NCI-H345 (cell line): ENCODE measurements at regions not wholly inside any gene's neighbourhood (a gene's known extent, or its start where the extent isn't known, plus 50 kb on each side); places are given as distances from the start of the nearest gene placed in this dataset.
"Not testable (repeated sequence)": the region's sequence is repeated elsewhere in the genome, so short reads cannot be mapped to it uniquely, and the experiment has no call there.

Source experiments
- DNase-seq: peaks from one replicate; lab custom pipeline; 2025; lab: John Stamatoyannopoulos, UW

DNA sequence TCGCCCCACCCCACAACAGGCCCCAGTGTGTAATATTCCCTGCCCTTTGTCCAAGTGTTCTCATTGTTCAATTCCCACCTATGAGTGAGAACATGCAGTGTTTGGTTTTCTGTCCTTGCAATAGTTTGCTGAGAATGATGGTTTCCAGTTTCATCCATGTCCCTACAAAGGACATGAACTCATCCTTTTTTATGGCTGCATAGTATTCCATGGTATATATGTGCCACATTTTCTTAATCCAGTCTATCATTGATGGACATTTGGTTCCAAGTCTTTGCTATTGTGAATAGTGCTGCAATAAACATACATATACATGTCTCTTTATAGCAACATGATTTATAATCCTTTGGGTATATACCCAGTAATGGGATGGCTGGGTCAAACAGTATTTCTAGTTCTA lies 132.7 kb downstream of the SNX10 start:
- not testable (repeated sequence) for DNase-seq

DNA sequence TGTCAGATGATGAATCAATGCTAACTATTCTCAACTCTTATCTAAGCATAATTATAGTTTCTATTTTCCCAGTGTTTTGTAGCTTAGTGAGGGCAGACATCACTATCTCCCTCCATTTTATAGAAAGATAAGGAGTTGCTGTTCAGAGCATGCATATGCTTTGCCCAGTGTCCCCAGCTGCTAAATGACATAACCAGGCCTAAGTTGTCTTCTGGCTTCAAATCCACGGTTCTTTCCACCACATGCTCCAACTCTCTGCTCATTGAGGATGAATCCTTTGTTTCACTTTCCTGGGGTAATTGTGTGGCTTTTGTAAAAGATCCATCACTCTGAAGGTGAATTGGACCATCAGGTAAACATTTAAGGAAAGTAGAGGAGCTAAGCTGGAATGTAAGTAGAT lies 134.0 kb downstream of the SNX10 start:
- DNase-seq: no peak

DNA sequence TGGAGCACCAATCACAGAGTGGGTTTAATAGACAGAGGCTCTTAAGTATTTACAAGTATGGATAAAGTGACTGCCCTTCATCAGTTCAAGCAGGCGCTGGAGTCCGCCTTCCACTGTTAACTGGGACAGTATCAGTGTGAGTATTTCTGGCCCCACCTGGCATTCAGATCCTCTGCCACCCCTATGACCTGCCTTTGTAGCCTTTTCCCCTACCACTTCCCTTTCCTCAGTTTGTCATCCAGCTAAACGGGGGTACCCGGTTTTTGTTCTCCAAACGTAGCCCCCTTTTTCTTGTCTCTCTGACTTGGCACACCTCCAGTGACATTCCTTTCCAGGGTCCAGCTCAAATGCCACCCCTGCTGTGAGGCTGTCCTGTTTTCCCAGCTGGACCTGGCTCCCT lies 134.4 kb downstream of the SNX10 start:
- DNase-seq: no peak

DNA sequence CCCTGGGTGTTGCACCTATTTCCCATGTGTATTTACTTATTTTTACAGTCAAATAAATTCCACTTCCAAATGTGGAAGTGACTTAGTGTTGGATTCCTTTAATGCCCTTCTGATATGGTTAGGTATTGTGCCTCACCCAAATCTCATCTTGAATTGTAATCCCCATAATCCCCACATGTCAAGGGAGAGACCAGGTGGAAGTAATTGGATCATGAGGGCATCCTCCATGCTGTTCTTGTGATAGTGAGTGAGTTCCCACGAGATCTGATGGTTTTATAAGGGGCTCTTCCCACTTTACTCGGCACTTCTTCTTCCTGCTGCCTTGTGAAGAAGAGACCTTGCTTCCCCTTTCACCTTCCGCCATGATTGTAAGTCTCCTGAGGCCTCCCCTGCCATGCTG lies 136.9 kb downstream of the SNX10 start:
- no peak for DNase-seq

DNA sequence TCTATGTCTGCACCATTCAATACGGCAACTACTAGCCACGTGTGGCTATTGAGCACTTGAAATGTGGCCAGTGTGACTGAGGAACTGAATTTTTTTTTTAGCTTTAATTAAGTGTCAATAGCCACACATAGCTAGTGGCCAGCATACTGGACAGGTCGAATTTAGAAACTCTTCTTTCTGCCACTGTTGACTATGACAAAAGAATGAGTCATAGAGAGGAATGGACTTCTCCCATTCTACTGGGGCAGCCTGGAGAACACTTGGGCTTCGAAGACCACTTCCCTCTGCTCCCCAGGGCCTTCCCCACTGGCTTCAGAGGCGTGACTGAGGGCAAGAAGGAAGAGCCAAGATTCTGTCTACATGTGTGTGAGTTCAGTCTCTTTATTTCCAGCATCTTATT lies 137.5 kb downstream of the SNX10 start:
- no peak for DNase-seq

DNA sequence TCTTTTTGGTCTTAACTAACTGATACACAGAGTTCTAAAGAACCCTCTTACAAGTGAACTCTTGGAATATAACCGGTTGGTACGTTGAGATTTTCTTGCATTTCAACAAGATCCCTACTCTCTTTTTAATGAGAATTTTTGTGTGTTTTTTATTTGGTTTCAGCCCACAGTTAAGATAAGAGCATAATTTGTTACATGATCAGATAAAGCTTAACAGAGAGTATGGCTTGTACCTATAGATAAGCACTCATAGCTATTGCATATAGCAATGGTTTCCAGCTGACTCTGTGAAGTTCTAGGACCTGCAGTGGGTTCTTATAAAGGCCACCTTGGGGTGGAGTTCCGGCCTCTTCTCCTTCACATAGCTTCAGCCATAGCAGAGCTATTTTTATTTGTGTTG lies 143.3 kb downstream of the SNX10 start:
- DNase-seq: no peak

DNA sequence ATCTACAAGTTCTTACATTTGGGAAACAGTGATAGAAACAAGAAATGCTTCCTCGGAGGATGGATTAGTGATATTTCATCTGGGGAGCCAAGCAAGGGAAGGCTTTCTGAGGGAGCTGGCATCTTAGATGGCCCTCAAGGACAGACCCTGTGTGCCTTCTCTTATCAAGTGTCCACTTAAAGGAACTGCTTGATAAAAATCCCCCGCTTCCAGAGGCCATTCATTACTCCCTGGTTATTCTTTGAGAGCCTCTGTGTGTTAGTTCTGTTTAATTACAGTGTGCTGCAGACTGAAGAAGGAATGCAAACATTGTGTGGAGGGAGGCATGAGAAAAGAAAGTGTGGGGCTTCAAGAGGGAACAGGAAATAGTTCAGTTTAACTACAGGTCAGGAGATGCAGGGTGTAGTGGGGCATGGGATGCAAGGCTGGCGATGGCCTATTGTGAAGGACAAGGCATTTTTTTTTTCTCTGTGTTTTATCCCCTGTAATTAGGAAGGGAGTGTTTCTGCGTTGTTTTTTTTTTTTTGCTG lies 145.4 kb downstream of the SNX10 start:
- no peak for DNase-seq

DNA sequence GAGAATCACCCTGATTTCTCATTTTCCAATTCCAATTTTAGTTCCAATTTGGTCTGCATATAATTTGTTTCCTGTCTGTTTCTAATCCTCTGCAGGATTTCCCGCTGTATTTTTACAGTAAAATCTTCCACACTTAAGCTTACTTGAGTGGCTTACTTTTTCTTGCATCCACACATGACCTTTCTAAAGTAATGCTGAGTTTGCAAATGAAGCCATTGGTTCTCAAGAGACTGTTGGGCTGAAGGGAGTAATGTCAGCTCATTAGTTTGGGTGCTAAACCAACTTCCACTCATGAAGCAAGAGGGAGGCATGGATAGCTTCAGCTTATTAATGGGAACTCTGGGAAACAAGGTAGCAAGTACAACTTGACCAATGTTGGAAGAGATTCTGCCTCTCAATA lies 146.4 kb downstream of the SNX10 start:
- DNase-seq: no peak

DNA sequence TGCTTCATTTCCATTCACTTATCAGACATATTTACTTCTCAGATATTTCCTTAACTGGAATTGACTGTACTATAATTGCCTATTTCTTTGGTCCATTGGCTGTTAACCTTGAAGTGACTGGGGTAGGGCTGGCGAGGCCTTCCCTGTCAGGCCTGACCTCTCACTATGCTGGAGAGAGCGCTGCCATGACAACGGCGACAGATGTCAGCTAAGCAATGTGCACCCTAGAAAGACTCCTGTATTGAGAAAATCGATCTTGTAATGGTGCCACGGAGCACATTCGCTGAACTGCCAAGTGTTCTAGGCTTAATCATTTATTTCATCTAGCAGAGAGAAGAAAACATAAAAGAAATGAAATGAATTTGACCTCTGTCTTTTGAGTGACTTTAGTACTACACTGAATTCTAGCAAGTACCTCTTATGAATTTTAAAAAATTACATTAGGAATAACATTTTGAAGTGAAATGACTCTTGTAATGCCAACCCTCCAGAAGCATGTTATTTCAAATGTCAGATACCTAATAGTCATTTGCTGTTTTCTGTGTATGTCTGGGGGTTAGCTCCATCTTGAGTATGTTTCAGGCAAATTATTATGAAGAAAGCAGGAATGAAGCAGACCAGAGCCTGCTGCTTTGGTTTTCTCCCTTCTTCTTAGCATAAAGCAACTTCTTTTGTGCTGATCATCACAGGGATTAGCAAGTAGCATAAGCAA lies 148.0 kb downstream of the SNX10 start:
- no peak for DNase-seq

DNA sequence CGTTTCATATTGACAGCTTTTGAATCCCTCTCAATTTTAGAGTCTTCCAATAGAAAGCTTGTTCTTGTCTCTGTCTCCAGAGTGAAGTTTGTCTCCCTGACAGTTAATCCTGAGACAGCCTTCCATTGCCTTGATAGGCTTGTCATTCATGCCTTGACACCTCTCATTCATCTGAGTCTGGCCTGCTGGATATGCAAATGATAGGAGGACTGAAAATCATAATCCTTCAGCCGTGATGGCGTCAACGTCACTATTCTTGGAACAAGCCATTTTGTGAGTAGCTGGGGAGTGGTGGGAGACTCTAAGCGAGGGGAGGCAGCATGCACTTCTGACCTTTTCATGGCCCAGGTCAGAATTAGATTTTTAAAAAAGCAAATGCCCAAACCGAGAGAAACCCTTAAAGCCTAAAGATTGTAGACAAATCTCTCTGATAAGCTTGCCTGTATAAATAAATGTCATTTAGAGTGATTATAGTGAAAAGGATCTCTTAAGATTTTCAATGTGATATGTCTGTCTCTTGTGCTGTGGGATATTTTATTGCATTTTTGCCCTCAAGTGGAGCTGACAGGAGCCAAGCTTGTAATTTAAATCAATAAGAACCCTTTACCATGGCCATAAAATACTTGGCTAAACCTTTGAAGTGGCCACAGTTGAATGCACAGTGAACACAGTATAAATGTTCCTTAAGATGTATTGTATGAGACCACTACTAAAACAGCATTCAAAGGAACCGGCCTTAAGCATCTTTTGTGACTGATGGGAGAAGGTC lies 148.8 kb downstream of the SNX10 start:
- peak; percentile 6 for DNase-seq

DNA sequence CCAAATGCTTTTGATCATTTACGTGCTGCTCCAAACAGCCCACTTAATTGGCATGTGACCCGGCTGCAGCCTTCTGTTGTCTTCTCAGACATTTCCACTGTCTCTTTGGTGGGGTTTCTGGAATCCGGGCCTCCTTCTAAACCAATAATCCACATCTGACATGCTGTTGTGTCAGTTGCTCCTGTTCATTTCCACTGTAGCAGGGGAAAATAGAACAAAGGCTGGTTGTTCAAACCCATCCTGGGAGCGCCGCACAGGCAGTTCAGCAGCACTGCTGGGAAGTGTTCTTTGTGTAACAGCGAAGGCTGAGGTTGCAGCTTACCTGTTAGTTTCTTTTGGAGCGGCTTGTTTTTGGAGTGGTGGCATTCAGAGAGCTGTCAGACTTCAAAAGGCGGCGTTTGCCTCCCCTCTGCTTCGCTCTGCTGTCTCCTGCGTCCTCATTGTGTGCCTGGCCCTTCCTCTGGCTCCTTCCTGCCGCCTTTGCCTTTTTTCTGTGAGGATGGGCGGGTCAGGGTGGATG lies 149.4 kb downstream of the SNX10 start:
- DNase-seq: peak; percentile 6

DNA sequence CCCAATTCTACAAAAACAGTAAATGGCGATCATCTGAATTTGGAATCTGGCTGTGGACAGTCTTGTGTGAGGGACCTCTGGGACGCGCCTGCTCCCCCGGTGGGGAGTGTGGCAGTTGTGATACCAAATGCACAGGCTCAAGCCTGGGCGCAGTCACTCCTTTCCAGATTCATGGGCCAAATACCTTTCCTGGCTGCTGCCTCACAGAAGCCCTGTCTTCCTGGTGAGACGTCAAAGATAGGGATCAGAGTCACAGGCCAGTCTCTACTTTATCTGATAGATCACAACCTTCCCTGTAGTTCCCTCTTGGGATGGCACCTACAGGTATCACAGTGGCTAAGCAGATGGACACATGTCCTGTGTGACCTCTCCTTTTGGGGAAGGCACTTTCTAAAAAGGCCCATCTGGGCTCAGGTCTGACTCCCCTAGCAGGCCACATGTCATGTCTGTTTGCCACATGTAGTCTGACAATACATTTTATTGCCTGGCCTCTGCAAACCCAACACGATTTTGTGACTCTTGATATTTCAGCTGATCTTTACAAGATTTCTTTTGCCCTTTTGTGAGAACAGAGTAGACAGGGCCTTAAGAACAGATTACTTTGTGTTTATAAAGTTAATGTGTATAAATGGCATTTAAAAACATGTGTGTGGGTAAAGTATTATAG lies 150.1 kb downstream of the SNX10 start:
- DNase-seq: no peak

DNA sequence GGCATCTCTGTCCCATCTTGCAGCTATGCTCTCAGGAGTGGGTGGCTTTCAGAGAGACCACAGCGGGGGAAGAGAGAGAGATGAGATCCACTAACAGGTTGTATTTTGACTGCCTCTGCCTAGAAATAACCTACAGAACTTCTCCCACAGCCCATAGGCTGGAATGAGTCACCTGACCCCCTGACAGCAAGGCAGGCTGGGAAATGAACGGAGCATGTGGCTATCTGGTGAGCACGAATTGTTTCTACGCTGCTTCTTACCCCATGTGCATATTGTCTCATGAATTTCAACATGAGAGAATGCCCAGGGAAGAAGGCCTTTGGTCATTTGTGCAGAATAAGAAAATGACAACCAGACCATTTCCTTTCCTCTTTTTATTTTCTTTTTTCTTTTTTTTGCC lies 151.3 kb downstream of the SNX10 start:
- DNase-seq: no peak

DNA sequence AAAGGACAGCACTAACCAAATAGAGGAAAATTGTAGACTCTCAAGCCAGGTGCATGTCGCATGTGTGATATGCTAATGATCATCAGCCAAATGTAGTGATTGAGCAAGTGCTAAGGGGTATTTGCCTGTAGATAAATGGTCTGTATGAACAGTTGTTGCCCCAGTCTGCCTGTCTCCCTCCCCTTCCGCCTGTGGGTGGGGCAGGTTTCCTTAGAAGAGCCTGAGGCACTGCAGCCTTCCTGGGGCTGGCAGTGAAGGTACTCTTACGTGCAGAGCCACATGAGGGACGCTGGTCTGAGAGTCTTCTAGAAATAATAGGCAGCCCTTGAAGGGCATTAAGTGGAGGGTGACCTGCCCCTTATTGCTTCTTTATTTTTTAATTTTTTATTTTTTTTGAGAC lies 152.1 kb downstream of the SNX10 start:
- DNase-seq: no peak

DNA sequence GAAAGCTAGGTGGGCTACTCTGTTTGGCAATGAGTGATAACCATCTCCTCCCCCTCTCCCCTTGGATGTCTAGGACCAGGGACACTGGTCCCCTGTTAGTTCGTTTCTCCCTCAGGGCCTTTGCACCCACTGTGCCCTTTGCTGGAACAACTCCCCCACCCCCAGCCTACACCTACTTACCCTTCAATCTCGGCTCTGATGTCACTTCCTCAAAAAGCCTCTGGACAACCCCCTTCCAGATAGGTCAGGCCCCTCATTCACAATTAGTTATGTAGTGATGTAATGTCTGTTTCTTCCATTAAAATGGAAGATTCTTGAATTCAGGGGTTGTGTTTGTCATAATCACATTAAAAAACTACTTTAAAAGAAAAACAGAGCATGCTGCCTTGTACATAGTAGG lies 152.9 kb downstream of the SNX10 start:
- no peak for DNase-seq

DNA sequence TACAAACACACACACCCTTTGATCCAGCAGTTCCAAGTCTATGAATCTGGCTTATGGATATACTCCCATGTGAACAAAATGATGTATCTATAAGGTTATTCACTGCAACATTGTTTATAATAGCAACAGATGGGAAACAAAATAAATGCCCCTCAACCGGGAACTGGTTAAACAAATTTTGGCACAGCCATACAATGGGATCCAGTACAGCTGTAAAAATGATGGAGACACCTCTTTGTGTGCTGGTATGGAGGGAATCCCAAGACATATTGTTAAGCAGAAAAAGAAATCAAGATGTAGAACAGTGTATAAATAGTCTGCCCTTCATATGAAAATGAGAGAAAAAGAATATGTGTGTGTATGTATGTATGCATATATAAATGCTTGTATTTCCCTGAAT lies 155.5 kb downstream of the SNX10 start:
- DNase-seq: no peak

DNA sequence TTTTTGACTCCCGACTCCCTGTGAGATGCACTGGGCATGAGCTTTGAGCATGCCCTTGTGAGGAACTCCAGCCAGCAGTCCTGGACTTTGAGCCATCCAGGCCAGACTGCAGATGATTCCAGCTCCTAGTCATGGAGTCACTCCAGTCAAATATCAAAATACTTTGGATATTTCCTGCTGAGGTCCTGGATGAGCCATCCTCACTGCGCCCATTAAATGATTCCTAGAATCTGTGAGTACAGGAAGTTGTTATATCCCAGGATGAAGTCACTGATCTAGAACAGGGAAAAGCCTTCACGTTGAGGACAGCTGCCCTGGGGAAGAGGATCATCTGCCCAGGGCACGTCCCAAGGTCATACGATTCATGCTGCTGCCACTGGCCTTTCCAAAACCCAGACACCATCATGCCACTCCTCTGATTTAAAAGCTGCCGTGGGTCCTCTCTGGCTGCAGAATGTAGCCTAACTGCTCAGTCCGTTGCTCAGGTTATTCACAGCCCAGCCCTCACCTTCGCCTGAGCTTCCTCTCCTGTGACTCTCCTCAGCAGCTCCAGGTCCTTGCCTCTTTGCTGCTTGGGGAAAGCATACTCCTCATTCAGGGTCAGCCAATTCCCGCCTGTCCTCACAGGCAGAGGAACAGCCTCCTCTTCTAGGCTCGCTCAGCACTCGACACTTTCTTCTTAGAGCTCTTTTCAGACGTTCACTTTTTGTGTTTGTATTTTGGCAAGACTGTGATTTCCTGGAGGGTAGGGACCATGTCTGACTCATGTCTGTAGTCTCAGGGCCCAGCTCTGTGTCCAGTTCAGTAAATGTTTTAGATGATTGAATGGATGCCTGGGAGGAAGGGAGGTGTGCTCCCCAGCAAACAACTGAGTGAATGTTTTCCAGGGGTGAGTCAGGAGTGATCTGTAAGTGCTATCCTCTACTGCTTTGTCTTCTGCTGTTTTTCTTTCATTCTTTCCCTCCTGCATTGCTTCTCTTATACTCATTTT lies 157.8 kb downstream of the SNX10 start:
- DNase-seq: no peak

DNA sequence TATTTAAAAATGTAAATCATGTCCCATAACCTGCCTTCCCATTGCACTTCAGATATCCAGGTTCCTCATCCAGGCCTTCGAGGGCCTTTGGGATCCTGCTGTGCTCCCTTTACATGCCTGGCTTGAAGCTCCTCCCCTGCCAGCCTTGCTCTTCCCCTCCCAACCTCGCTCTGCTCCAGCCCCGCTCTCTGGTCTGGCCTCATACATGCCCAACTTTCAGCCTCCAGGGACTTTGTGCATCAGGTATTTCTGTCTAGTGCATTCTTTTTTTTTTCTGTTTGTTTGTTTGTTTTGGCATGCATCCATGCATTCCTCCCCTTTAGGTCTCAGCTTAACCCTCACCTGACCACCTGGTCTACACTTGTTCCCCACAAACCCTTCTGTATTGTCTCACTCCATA lies 160.3 kb downstream of the SNX10 start:
- peak; percentile 69 for DNase-seq

DNA sequence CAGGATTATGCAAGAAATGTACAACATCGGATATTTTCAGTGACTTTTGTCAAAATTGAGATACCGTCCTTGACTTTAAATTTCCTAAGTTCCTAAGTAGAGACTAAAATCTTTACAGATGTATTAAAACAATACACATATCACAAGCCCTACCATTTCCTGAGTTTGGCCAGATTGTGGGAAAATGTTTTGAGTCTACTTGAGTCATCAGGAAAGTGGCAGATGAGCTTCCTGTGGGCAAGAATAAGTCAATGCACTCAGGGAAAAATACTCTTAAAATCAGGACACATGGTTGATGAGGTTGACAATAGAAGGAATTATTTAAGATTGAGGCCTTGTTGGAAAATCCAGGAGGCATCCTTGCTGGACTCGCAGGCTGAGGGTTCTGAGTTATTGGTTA lies 162.5 kb downstream of the SNX10 start:
- DNase-seq: no peak

DNA sequence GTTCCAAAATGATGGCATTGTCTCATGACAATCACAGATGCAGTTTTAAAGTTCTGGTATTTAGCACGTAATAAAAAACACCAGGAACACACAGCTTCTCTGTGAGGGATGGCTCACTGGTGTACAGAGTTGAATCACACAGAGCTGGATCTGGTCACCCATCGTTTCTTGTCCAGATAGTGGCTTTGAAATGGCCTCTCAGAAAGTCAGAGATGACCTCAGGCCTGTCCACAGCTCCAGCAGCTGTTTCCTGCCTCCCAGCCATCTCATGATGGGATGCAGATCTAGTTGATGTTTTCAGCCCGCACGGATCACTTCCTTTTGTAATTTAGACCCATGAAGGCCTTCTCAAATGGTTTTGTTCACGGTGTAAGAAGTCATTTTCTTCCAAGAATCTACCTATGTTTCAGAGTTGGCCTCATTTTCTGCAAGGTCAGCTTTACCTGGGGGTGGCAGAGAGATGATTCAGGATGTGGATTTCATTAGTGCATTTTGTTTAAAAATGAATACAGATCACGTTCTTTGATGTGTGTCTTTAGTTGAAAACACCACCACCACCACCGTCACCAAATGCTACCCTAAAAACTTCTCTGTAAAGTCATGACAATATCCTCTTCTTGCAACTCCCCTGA lies 166.2 kb downstream of the SNX10 start:
- DNase-seq: no peak
